GM12873 (cell line): ENCODE measurements at regions not wholly inside any gene's neighbourhood (a gene's known extent, or its start where the extent isn't known, plus 50 kb on each side); places are given as distances from the start of the nearest gene placed in this dataset.

Experiments used
- TF ChIP-seq, protein P1 (sequence below): IDR thresholded peaks from 2 replicates; pipeline ENCODE4 v1.5.1; 2012; ENCODE audit warnings: low read depth, mild to moderate bottlenecking, moderate library complexity, low read length, control low read depth; ENCODE audit not compliant: insufficient read depth; ENCODE audit errors: missing control alignments

DNA sequence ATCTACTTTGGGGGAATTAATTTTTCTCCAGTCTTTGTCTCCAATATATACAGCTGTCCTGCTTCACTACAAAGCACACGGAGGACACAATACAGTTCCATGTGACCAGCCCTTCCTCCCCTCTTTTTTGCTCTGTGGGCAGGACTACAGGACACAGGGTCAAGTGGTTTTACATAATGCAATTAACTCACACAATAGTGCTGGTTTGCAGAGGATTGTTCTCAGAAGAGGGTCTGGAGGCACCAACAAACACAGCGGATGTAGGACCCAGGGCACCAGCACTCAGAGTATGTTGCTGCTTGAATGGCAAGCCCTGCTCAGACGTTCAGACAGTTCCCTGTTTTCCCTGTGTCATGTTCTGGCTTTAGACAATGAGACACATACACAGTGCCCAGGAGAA lies 52.0 kb upstream of the NPTX2 start:
- TF ChIP-seq, protein P1, sequence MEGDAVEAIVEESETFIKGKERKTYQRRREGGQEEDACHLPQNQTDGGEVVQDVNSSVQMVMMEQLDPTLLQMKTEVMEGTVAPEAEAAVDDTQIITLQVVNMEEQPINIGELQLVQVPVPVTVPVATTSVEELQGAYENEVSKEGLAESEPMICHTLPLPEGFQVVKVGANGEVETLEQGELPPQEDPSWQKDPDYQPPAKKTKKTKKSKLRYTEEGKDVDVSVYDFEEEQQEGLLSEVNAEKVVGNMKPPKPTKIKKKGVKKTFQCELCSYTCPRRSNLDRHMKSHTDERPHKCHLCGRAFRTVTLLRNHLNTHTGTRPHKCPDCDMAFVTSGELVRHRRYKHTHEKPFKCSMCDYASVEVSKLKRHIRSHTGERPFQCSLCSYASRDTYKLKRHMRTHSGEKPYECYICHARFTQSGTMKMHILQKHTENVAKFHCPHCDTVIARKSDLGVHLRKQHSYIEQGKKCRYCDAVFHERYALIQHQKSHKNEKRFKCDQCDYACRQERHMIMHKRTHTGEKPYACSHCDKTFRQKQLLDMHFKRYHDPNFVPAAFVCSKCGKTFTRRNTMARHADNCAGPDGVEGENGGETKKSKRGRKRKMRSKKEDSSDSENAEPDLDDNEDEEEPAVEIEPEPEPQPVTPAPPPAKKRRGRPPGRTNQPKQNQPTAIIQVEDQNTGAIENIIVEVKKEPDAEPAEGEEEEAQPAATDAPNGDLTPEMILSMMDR, result no peak

DNA sequence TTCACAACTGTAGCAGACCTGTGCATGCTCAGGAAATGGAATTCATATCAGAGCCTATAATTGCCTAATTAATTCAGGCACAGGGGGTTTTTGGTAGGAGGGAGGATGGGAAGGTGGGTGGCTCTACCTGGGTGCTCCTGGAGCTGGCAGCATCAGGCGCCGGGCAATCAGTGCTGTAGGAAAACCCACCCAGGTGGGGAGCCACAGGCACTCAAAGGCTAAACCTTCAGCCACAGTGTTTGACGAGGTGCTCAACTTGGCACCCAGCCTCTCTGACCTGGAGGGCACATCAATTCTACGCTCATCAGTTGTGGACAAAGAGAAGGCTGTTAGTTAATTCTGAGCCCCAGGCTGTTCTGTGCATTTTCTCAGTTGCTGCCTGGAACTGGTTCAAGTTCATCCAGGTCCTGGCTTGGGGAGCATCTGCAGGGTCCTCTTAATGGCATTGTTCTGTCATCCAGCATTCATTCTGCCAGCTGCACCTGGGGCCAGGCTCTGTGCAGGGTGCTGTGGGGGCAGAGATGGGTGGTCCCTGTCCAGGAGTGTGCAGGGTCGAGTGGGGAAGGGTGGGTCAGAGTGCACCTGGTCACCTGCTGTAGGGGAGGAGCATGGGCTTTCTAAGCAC lies 54.1 kb upstream of the NPTX2 start:
- TF ChIP-seq, protein P1, result no peak

DNA sequence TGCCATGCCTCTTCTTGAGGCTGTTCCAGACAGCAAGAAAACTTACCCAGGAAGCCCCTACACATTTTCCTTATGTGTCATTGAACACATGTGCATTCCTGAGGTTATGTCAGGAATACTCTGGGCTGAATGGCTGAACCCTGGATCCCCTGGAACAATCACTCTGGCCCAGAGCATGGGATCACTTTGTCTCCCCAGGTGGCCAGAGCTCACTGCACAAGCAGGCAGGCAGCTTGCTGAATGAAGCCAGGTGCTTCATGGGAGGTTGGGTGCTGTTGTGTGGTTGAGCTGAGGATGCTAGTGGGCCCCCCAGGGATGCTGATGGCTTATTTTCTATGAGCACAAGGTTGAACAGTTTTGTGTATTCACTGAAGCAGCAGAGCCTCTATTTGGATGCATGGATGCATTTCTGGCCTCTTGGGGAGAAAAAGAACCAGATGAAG lies 54.7 kb upstream of the NPTX2 start:
- TF ChIP-seq, protein P1, result no peak

DNA sequence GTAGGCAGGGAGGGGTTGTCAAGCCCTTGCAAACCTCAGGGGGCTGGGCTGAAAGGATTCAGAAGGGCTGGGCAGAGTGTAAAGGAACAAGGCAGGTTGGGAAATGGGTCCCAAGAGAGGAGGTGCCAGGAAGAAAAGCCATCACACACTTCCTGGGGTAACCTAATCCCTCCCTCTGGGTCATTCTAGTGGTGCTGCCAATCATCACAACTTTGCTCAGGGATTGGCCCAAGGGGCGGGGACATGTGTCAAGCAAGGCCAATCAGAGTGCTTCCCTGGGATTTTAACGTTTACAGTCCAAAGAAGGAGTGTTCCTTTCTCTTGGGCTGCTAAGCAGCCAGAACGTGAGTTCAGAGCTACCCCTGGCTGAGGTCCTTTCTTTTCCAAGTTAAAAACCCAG lies 57.1 kb upstream of the NPTX2 start:
- TF ChIP-seq, protein P1, result no peak

DNA sequence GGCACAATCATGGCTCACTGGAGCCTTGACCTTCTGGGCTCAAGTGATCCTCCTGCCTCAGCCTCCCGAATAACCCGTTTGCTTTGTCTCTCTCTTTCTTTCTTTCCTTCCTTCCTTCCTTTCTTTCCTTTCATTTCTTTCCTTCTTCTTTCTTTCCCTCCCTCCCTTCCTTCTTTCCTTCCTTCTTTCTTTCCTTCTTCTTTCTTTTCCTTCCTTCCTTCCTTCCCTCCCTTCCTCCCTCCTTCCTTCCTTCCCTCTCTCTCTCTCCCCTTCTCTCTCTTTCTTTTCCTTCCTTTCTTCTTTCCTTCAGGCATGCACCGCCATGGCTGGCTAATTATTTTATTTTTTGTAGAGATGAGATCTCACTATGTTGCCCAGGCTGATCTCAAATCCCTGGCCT lies 57.9 kb upstream of the NPTX2 start:
- TF ChIP-seq, protein P1, result no peak

DNA sequence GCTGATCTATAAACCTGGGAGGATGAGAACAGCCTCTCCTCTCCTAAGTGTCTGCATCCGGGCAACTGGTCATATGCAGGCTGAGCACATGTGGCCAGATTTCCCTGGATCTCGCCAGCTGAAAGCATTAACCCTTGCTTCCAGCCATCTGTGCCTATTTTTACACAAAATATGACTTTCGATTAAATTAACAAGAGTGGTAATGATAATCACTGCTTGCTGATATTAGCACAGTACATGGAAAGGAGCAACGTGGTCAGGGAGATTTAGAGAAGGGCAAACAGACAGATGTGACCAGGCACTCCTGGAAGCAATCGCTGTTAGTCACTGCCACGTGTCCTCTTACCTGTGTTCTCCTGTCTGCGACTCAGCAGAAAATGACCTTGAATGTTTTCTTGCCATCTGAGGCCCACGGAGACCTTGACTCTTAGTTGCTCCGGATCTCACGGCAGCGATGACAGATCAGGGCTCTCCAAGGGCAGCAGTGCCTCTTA lies 59.5 kb upstream of the NPTX2 start:
- TF ChIP-seq, protein P1, result no peak

DNA sequence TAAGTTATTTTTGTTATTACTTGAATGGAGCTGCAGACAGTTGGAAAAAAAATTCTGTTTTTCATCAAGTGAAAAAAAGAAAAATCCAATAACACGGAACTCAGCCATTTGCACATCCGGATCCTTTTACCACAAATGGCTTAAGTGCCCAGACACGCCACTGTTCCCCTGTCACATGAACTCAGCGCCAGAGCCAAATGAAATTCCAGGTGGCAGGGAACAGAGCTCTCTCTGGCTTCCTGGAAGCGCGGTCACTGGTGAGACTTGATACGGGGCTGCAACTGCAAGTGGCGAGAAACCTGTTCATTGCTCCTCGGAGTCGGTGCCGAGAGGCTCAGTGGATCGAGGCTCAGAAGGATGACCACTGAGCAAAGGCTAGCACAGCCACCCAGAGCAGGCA lies 60.8 kb upstream of the NPTX2 start:
- TF ChIP-seq, protein P1, result no peak

DNA sequence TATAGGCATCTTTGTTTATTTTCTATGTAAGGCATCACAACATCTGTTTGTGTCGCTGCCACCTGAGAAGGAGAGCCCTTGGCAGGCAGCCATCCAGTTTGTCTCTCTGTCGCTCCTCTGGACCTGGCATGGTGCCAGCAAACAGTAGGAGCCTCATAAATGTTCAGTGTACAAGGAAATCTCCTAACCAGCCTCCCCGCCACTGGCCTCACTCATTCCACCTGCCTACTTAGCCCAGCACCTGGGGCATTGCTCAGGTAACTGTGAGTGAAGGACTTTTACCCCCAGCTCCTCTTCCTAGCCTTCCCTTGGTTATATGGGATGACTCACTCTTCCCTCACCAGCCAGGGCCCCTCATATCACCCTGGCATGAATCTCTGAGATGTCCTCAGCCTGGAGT lies 61.7 kb upstream of the NPTX2 start:
- TF ChIP-seq, protein P1, result no peak
